ENCODE measurements at regions not wholly inside any gene's neighbourhood (a gene's known extent, or its start where the extent isn't known, plus 50 kb on each side); places are given as distances from the start of the nearest gene placed in this dataset.

DNA sequence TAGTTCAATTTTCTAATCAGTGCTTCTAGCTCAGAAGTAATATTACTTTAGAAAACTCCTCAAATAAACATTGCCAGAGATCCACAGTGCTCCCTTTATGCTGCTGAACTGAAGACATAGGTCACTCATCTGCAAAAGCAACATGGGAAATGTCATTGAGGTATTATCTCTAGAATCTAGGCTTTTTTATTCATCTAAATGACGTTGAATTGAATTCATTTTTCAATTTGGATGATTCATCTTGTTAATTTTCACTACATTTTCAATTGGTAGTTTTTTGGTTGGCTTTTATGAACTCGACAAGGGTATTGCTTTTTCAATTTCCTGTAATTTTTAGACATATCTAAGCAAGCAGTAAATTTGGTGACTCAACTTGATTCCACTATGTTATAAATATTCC is 275.4 kb downstream of the NFKBIZ start:
- Histone ChIP-seq H3K27ac (ENCODE audit: low read length, poor library complexity, severe bottlenecking) (no peak overlapping the region), H3K4me2 (ENCODE audit: low read length, poor library complexity, severe bottlenecking) (no peak overlapping the region), H3K9ac (ENCODE audit: low read length) (peak overlapping the region; percentile 54), H2AK5ac (ENCODE audit: low read length, severe bottlenecking) (no peak overlapping the region), H3K79me1 (replicated peaks; ENCODE audit: low read length, poor library complexity, severe bottlenecking) (no peaks in the 10 kb centered on the region), H3K18ac (ENCODE audit: low read depth in 1 of 2, low read length in 2 of 2) (no peak overlapping the region), H3K27me3 (ENCODE audit: control insufficient read depth in 1 of 2, insufficient read depth in 1 of 2, low read length in 2 of 2) (no peaks in the 10 kb centered on the region), H3K4me1 (ENCODE audit: control insufficient read depth, insufficient read depth, low read depth, low read length) (no peaks in the 10 kb centered on the region), H2BK5ac (ENCODE audit: low read depth, low read length, poor library complexity, severe bottlenecking) (no peak overlapping the region), H3K36me3 (ENCODE audit: control insufficient read depth in 1 of 2, insufficient read depth in 2 of 2, low read depth in 1 of 2, low read length in 2 of 2) (peaks cover 0 to 6% of the 10 kb centered on the region in 2 experiments), H3K14ac (ENCODE audit: low read length in 2 of 2) (no peak overlapping the region), H3K4ac (ENCODE audit: low read depth in 1 of 2, low read length in 2 of 2) (no peak overlapping the region), H2BK12ac (ENCODE audit: low read length in 2 of 2) (no peak overlapping the region), H2BK15ac (ENCODE audit: low read depth, poor library complexity, severe bottlenecking) (no peak overlapping the region), H3K23ac (ENCODE audit: low read length in 2 of 2) (no peak overlapping the region), H3K4me3 (ENCODE audit: insufficient read depth in 1 of 2, low read depth in 1 of 2, low read length in 2 of 2) (no peak overlapping the region), H4K91ac (ENCODE audit: low read length) (no peak overlapping the region), H3K9me3 (ENCODE audit: control insufficient read depth, low read length) (peaks cover 20% of the 10 kb centered on the region), H2AFZ (ENCODE audit: low read depth, low read length) (no peak overlapping the region), H2BK120ac (ENCODE audit: low read depth, low read length) (no peak overlapping the region), H4K8ac (ENCODE audit: low read length) (no peak overlapping the region)
- DNase-seq, result no peak
- WGBS, result no CpG with 5 or more reads among the region's 2 CpGs

DNA sequence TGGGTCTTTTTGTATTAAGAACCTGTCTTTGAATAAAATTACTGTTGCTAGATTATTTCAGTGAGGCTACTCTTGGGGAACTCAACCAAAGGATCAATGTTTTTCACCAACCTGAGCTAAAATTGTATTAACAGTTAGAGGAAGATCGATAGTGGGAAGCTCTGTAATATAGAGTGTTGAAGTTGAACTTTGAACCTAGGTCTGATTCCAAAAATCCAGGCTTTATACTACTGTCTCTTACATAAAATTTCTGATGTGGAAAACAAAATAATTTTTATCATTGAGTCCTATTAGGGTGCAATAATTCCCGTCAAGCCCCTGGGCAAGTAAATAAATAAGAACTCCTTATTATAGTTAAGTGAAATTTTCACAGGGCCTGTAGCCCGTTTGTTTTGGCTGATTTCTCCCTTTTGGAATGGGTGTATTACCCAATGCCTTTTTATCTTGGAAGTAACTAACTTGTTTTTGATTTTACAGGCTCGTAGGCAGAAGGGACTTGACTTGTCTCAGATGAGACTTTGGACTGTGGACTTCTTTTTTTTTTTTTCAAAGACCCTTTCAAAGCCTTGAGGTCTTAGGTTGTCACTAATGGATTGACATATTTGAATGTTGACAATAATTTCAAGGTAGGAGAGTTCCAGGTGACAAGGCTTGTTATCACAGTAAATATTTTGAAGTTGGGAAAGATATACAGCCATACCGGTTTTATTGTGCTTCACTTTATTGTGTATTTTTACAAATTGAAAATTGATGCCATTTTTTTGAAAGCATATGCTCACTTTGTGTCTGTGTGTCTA is 276.1 kb downstream of the NFKBIZ start:
- Histone ChIP-seq H3K79me1 (replicated peaks; ENCODE audit: low read length, poor library complexity, severe bottlenecking) (no peaks in the 10 kb centered on the region), H3K4me2 (ENCODE audit: low read length, poor library complexity, severe bottlenecking) (no peak overlapping the region), H3K4me3 (ENCODE audit: insufficient read depth in 1 of 2, low read depth in 1 of 2, low read length in 2 of 2) (no peak overlapping the region), H3K27ac (ENCODE audit: low read length, poor library complexity, severe bottlenecking) (no peak overlapping the region), H2BK12ac (ENCODE audit: low read length in 2 of 2) (no peak overlapping the region), H3K4ac (ENCODE audit: low read depth in 1 of 2, low read length in 2 of 2) (no peak overlapping the region), H4K91ac (ENCODE audit: low read length) (no peak overlapping the region), H2AFZ (ENCODE audit: low read depth, low read length) (no peak overlapping the region), H3K36me3 (ENCODE audit: control insufficient read depth in 1 of 2, insufficient read depth in 2 of 2, low read depth in 1 of 2, low read length in 2 of 2) (peaks cover 0 to 6% of the 10 kb centered on the region in 2 experiments), H3K4me1 (ENCODE audit: control insufficient read depth, insufficient read depth, low read depth, low read length) (no peaks in the 10 kb centered on the region), H3K23ac (ENCODE audit: low read length in 2 of 2) (no peak overlapping the region), H3K9me3 (ENCODE audit: control insufficient read depth, low read length) (peaks cover 20% of the 10 kb centered on the region), H2AK5ac (ENCODE audit: low read length, severe bottlenecking) (no peak overlapping the region), H2BK120ac (ENCODE audit: low read depth, low read length) (no peak overlapping the region), H4K8ac (ENCODE audit: low read length) (no peak overlapping the region), H3K14ac (ENCODE audit: low read length in 2 of 2) (no peak overlapping the region), H3K27me3 (ENCODE audit: control insufficient read depth in 1 of 2, insufficient read depth in 1 of 2, low read length in 2 of 2) (no peaks in the 10 kb centered on the region), H2BK15ac (ENCODE audit: low read depth, poor library complexity, severe bottlenecking) (no peak overlapping the region), H3K9ac (ENCODE audit: low read length) (no peak overlapping the region), H2BK5ac (ENCODE audit: low read depth, low read length, poor library complexity, severe bottlenecking) (no peak overlapping the region), H3K18ac (ENCODE audit: low read depth in 1 of 2, low read length in 2 of 2) (no peak overlapping the region)
- 91% methylated on average over 3 of the region's 5 CpGs for WGBS
- DNase-seq, result no peak

DNA sequence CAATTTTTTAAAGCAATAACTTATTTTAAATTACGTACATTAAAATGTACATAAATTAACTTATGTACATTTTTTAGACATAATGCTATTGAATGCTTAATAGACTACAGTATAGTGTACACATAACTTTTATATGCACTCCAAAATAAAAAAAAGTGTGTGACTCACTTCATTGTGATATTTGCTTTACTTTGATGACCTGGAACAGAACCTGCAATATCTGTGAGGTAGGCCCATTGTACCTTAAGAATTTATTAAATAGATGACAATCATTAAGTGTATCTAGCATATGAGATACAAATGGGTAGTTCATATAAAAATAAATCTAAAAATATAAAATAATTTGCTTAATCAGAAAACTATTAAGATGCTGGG is 276.7 kb downstream of the NFKBIZ start:
- H4K91ac ChIP-seq (ENCODE audit: low read length), result no peak overlapping the region
- H2BK120ac ChIP-seq (ENCODE audit: low read depth, low read length), result no peak overlapping the region
- H2BK15ac ChIP-seq (ENCODE audit: low read depth, poor library complexity, severe bottlenecking), result no peak overlapping the region
- no peak overlapping the region for H2BK12ac ChIP-seq (ENCODE audit: low read length in 2 of 2)
- no peak overlapping the region for H4K8ac ChIP-seq (ENCODE audit: low read length)
- H3K9me3 ChIP-seq (ENCODE audit: control insufficient read depth, low read length), result peaks cover 20% of the 10 kb centered on the region
- H2AFZ ChIP-seq (ENCODE audit: low read depth, low read length), result no peak overlapping the region
- H3K36me3 ChIP-seq (ENCODE audit: control insufficient read depth in 1 of 2, insufficient read depth in 2 of 2, low read depth in 1 of 2, low read length in 2 of 2), result peaks cover 0 to 6% of the 10 kb centered on the region in 2 experiments
- H2AK5ac ChIP-seq (ENCODE audit: low read length, severe bottlenecking), result no peak overlapping the region
- H3K4me1 ChIP-seq (ENCODE audit: control insufficient read depth, insufficient read depth, low read depth, low read length), result no peaks in the 10 kb centered on the region
- no peak overlapping the region for H2BK5ac ChIP-seq (ENCODE audit: low read depth, low read length, poor library complexity, severe bottlenecking)
- H3K27me3 ChIP-seq (ENCODE audit: control insufficient read depth in 1 of 2, insufficient read depth in 1 of 2, low read length in 2 of 2), result no peaks in the 10 kb centered on the region
- no peak overlapping the region for H3K9ac ChIP-seq (ENCODE audit: low read length)
- no CpG with 5 or more reads among the region's 1 CpG for WGBS
- no peaks in the 10 kb centered on the region for H3K79me1 ChIP-seq (replicated peaks; ENCODE audit: low read length, poor library complexity, severe bottlenecking)
- DNase-seq, result no peak
- no peak overlapping the region for H3K14ac ChIP-seq (ENCODE audit: low read length in 2 of 2)
- no peak overlapping the region for H3K27ac ChIP-seq (ENCODE audit: low read length, poor library complexity, severe bottlenecking)
- no peak overlapping the region for H3K4ac ChIP-seq (ENCODE audit: low read depth in 1 of 2, low read length in 2 of 2)
- H3K4me3 ChIP-seq (ENCODE audit: insufficient read depth in 1 of 2, low read depth in 1 of 2, low read length in 2 of 2), result no peak overlapping the region
- H3K18ac ChIP-seq (ENCODE audit: low read depth in 1 of 2, low read length in 2 of 2), result no peak overlapping the region
- H3K23ac ChIP-seq (ENCODE audit: low read length in 2 of 2), result no peak overlapping the region
- H3K4me2 ChIP-seq (ENCODE audit: low read length, poor library complexity, severe bottlenecking), result no peak overlapping the region

DNA sequence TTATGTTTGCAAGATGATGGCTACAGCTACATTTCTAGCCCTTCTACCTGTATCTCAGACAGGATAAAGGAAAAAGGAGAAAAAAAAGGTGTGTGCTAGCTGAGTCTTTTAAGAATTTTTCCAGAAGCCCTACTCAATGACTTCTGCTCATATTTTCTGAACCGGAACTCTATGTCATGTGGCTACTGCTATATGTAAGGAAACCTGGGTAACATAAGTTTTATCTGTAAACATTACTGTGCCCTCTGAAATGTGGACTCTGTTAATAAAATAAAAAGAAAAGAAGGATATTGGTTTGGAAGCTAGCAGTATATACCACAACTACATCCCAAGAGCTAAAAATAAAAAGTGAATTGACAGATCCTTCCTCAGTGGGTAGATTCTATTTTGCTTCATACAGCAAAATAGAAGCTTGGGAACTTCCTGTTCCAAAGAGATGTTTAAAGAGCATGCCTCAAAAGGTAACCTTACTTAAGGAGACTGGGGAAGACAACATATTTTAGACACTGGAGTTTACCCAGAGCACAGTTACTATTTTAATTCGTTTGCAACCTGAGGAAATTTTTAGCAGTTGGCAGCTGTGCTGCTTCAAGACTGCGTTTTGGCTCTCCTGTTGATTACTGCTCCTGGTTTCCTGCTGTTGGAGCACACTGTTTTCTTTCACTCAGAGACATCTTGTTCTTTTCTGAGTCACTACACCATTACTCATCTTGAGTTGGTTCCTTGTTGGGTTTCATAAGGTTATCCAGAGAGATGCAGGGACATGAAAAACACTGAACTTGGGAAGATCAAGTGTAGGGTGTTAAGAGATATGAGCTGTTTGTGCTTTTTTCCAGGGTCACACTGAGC is 280.7 kb downstream of the NFKBIZ start:
- no peak overlapping the region for H2BK120ac ChIP-seq (ENCODE audit: low read depth, low read length)
- no peak overlapping the region for H4K8ac ChIP-seq (ENCODE audit: low read length)
- H2BK15ac ChIP-seq (ENCODE audit: low read depth, poor library complexity, severe bottlenecking), result no peak overlapping the region
- H2BK12ac ChIP-seq (ENCODE audit: low read length in 2 of 2), result no peak overlapping the region
- no peak overlapping the region for H2AK5ac ChIP-seq (ENCODE audit: low read length, severe bottlenecking)
- H3K4me1 ChIP-seq (ENCODE audit: control insufficient read depth, insufficient read depth, low read depth, low read length), result no peaks in the 10 kb centered on the region
- WGBS, result 0% methylated on average over 2 of the region's 3 CpGs
- no peak overlapping the region for H4K91ac ChIP-seq (ENCODE audit: low read length)
- H2AFZ ChIP-seq (ENCODE audit: low read depth, low read length), result no peak overlapping the region
- H3K18ac ChIP-seq (ENCODE audit: low read depth in 1 of 2, low read length in 2 of 2), result no peak overlapping the region
- peak; percentile 74 for DNase-seq
- no peaks in the 10 kb centered on the region for H3K9me3 ChIP-seq (ENCODE audit: control insufficient read depth, low read length)
- H3K27me3 ChIP-seq (ENCODE audit: control insufficient read depth in 1 of 2, insufficient read depth in 1 of 2, low read length in 2 of 2), result no peaks in the 10 kb centered on the region
- no peaks in the 10 kb centered on the region for H3K36me3 ChIP-seq (ENCODE audit: control insufficient read depth in 1 of 2, insufficient read depth in 2 of 2, low read depth in 1 of 2, low read length in 2 of 2)
- peak overlapping the region; percentile 50 for H3K27ac ChIP-seq (ENCODE audit: low read length, poor library complexity, severe bottlenecking)
- H3K4me2 ChIP-seq (ENCODE audit: low read length, poor library complexity, severe bottlenecking), result no peak overlapping the region
- no peak overlapping the region for H3K23ac ChIP-seq (ENCODE audit: low read length in 2 of 2)
- no peaks in the 10 kb centered on the region for H3K79me1 ChIP-seq (replicated peaks; ENCODE audit: low read length, poor library complexity, severe bottlenecking)
- H3K14ac ChIP-seq (ENCODE audit: low read length in 2 of 2), result no peak overlapping the region
- no peak overlapping the region for H3K4ac ChIP-seq (ENCODE audit: low read depth in 1 of 2, low read length in 2 of 2)
- H3K4me3 ChIP-seq (ENCODE audit: insufficient read depth in 1 of 2, low read depth in 1 of 2, low read length in 2 of 2), result no peak overlapping the region
- peak overlapping the region; percentile 55 for H3K9ac ChIP-seq (ENCODE audit: low read length)
- no peak overlapping the region for H2BK5ac ChIP-seq (ENCODE audit: low read depth, low read length, poor library complexity, severe bottlenecking)

All from mesenchymal stem cell (in vitro differentiated cells and primary cell).